C4-2B (cell line): ENCODE measurements at regions not wholly inside any gene's neighbourhood (a gene's known extent, or its start where the extent isn't known, plus 50 kb on each side); places are given as distances from the start of the nearest gene placed in this dataset.
"Not testable (repeated sequence)": the region's sequence is repeated elsewhere in the genome, so short reads cannot be mapped to it uniquely, and the experiment has no call there.

Source experiments
- ZFX ChIP-seq: fragments of 450-650 bp; IDR thresholded peaks from 2 replicates; pipeline ENCODE4 v1.6.1; 2017
- TF ChIP-seq, protein P1 (sequence below): fragments of 450-650 bp; conservative IDR thresholded peaks from 2 replicates; pipeline ENCODE4 v1.5.1; 2017; ENCODE audit warnings: mild to moderate bottlenecking

DNA sequence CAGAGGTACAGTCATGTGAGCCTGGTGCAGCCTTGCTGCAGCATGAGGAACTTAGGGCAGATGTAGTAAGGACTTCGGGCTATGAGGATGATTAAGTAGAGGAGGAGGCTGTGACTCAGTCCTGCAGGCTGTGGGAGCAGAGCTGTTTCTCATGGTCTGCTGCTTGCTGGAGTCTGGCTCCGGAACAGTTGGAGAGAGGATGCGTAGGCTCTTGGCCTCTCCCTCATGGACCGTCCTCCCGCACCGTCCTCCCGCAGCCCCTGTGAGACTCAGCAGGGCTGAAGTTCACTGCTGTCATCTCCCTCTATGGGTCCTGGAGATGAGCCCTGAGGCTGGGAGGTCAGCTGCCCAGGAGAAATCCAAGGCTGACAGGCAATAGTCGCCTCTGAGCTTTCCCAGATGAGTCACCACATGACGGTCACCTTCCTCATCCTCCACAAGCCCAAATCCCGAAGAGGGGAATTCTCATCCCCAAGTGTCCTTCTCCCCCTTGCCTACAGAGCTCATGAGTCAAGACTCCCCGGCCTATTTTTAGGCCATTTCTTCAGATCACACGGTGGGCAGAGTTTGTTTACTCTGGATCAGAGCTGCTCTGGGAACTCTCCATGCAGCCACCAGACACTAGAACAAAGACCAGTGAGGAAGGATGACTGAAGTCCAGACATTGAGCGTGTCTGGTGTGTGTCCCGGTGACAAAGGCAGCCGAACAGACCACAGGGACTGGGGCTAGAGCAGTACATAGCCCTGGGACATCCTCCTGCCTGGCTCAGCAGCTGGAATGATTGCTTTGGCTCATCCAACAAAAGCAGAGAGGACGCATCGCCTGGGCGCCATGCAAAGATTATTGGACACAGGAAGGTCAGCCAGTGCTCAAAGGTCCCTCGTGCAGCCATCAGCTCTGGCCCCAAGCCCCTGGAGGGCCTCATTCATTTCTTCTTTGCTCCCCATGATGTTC, 134.5 kb downstream of the NPIPB11 start:
- TF ChIP-seq, protein P1, sequence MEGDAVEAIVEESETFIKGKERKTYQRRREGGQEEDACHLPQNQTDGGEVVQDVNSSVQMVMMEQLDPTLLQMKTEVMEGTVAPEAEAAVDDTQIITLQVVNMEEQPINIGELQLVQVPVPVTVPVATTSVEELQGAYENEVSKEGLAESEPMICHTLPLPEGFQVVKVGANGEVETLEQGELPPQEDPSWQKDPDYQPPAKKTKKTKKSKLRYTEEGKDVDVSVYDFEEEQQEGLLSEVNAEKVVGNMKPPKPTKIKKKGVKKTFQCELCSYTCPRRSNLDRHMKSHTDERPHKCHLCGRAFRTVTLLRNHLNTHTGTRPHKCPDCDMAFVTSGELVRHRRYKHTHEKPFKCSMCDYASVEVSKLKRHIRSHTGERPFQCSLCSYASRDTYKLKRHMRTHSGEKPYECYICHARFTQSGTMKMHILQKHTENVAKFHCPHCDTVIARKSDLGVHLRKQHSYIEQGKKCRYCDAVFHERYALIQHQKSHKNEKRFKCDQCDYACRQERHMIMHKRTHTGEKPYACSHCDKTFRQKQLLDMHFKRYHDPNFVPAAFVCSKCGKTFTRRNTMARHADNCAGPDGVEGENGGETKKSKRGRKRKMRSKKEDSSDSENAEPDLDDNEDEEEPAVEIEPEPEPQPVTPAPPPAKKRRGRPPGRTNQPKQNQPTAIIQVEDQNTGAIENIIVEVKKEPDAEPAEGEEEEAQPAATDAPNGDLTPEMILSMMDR, result not testable (repeated sequence)
- TF ChIP-seq ZFX, result not testable (repeated sequence)
